GM19351 (cell line): ENCODE measurements at regions not wholly inside any gene's neighbourhood (a gene's known extent, or its start where the extent isn't known, plus 50 kb on each side); places are given as distances from the start of the nearest gene placed in this dataset.
"Not testable (repeated sequence)": the region's sequence is repeated elsewhere in the genome, so short reads cannot be mapped to it uniquely, and the experiment has no call there.

Source experiments
- ATAC-seq: cut with Tn5 transposase; IDR thresholded peaks from one replicate; pipeline ENCODE4 v1.9.1; 2021; ENCODE audit warnings: mild to moderate bottlenecking, moderate library complexity; ENCODE audit not compliant: unreplicated experiment

GRCh38 chr16:86072328-86073102 lies 173.6 kb downstream of the IRF8 start:
- ATAC-seq = no peak

- no peak for ATAC-seq
These were observed 174.2 kb downstream of the IRF8 start for GRCh38 chr16:86073103-86073625.

GRCh38 chr16:86073763-86074493 lies 175.0 kb downstream of the IRF8 start:
- ATAC-seq = no peak

- no peak for ATAC-seq
These were observed 175.9 kb downstream of the IRF8 start for GRCh38 chr16:86074651-86075487.

GRCh38 chr16:86075488-86075785 lies 176.5 kb downstream of the IRF8 start:
- no peak for ATAC-seq

GRCh38 chr16:86075839-86076440 lies 177.0 kb downstream of the IRF8 start:
- no peak for ATAC-seq

- no peak for ATAC-seq
These were observed 177.6 kb downstream of the IRF8 start for GRCh38 chr16:86076606-86077005.

- ATAC-seq = no peak
These were observed 178.4 kb downstream of the IRF8 start for GRCh38 chr16:86077243-86077940.

- ATAC-seq = no peak
These were observed 179.2 kb downstream of the IRF8 start for GRCh38 chr16:86078121-86078600.

- ATAC-seq = not testable (repeated sequence)
These were observed 179.7 kb downstream of the IRF8 start for GRCh38 chr16:86078711-86079110.

GRCh38 chr16:86079255-86079885 lies 180.4 kb downstream of the IRF8 start:
- ATAC-seq = no peak

- ATAC-seq = no peak
These were observed 181.3 kb downstream of the IRF8 start for GRCh38 chr16:86080131-86080875.

- no peak for ATAC-seq
These were observed 182.0 kb downstream of the IRF8 start for GRCh38 chr16:86080982-86081381.

- no peak for ATAC-seq
These were observed 183.6 kb downstream of the IRF8 start for GRCh38 chr16:86082418-86083030.

GRCh38 chr16:86083382-86084002 lies 184.5 kb downstream of the IRF8 start:
- no peak for ATAC-seq

GRCh38 chr16:86085161-86085611 lies 186.2 kb downstream of the IRF8 start:
- ATAC-seq = no peak

- no peak for ATAC-seq
These were observed 186.8 kb downstream of the IRF8 start for GRCh38 chr16:86085795-86086194.

- no peak for ATAC-seq
These were observed 187.5 kb downstream of the IRF8 start for GRCh38 chr16:86086471-86086870.
